HG03565 (cell line): ENCODE measurements at regions not wholly inside any gene's neighbourhood (a gene's known extent, or its start where the extent isn't known, plus 50 kb on each side); places are given as distances from the start of the nearest gene placed in this dataset.
"Not testable (repeated sequence)": the region's sequence is repeated elsewhere in the genome, so short reads cannot be mapped to it uniquely, and the experiment has no call there.

Experiments used
- ATAC-seq: cut with Tn5 transposase; IDR thresholded peaks from one replicate; pipeline ENCODE4 v1.9.1; 2021; ENCODE audit warnings: mild to moderate bottlenecking, moderate library complexity; ENCODE audit not compliant: unreplicated experiment

DNA sequence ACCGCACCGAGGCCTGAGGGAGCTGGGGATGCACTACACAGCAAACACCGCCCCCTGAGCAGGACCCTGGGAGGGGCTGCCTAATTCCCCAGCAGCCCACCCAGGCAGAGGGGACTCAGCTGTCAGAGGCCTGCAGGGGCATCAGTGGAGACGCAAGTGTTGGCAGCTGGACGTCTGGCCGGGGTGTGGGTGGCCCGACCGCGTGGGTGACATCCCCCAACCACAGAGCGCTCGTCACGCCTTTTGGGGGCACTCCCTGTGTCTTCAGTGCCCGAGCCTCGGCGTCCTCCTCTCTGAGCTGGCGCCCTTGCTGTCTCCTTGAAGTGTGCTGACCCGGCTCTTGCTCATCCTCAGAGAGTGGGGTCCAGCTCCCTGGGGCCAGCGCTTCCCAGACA is 150.2 kb downstream of the BRD1 start:
- no peak for ATAC-seq

DNA sequence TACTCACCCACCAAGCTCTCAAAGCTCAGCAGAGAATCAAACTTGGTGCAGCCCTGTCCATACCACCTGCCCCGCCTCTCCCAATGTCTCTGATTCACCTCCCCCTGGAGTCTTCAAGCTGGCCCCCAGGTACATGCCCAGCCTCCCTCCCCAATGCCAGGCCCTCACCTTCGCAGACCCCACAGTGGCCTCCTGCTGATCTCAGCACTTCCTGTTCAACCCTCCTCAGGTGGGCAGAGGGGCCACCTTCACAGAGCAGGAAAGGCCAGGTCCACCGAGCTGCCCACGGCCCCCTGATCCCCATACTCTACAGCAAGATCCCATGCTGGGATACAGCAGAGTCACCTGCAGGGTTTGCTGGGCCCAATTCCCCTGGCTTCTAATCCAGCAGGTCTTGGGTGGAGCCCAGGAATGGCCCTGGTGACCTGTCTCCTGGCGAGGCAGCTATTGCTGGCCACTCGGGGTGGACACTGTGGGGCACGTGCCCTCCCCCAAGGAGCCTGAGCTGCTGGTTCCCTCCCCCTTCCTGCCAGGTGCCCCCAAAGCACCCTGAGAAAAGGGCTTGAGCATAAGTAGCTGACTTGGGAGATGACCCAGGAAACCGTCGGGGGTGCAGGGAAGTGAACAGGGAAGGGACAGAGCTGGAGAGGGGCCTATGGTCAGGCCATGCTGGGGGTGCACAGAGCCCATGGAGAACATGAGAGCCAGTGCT is 150.7 kb downstream of the BRD1 start:
- no peak for ATAC-seq

DNA sequence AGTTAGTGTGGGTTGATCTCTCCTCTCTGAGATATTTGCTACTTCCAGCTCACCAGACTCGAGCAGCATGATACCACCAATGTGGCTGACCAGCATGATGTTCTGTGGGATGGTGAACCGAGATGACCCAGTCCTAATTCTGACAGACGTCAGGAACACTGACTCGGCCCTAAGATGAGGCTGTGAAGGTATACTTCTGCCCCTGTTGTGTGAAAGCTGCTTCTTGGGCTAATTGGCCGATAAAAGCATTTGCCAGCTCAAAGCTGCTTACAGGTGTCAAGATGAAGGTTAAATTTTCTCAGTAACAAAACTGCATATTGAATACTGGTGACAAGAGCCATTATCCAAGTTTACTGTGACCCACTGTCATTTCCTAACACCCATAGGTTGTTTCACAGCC is 151.4 kb downstream of the BRD1 start:
- no peak for ATAC-seq

DNA sequence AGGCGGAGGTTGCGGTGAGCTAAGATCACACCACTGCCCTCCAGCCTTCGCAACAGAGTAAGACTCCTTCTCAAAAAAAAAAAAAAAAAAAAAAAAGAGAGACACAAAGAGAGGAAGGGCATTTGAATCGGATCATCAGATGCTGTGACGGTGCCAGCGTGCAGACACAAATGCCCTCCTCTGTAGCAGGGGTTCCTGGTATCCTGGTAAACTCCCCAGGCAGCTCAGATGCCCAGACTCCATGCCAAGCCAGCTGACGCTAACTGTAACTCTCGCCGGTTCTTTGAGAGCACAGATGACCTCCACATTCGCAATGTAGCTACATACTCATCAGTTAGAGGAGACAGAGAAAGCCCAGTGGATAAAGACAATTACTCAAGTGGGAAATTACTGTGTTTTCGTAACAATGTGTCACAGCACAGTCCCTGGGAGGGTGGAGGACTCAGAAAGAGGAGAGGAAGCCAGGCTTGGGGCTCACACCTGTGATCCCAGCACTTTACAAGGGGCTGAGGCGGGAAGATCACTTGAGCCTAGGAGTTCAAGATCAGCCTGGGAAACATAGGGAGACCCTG is 153.1 kb downstream of the BRD1 start:
- no peak for ATAC-seq

DNA sequence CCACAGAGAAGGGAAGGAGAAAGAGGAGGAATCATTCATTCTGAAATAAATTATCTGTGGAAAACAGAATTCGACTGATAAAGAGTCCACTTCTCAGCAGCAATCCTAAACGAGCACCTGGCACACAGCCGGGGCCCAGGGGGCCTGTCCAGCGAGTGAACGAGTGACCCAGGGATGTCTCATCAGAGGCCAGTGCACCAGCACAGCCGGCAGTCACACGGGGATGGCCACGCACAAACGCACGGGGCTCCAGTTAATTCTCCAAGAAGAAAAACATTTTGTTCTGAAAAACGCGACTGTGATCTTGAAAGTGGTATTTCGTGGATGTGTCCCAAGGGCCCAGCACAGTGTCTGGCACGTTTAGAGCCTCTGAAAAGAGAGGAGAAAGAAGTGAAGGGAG is 154.6 kb downstream of the BRD1 start:
- ATAC-seq = no peak

DNA sequence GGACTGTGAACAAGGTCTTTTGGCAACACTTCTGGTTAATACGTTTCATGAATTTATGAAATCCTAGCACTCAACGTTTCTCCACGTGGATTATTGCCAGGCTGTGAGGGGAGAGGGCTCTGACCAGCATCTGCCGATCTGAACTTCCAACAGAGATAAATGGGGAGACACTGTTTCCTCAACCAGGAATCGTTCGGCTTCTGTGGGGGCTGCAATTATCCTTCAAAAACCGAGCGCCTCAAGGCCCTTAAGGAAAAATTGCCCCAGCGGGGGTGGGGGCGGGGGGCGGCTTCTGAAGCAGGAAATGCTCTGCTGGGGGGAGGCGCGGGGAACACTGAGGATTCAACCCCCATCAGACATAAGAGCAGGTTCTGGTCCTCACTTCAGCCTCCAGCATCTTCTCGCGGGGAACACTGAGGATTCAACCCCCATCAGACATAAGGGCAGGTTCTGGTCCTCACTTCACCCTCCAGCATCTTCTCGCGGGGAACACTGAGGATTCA is 155.6 kb downstream of the BRD1 start:
- ATAC-seq = no peak

DNA sequence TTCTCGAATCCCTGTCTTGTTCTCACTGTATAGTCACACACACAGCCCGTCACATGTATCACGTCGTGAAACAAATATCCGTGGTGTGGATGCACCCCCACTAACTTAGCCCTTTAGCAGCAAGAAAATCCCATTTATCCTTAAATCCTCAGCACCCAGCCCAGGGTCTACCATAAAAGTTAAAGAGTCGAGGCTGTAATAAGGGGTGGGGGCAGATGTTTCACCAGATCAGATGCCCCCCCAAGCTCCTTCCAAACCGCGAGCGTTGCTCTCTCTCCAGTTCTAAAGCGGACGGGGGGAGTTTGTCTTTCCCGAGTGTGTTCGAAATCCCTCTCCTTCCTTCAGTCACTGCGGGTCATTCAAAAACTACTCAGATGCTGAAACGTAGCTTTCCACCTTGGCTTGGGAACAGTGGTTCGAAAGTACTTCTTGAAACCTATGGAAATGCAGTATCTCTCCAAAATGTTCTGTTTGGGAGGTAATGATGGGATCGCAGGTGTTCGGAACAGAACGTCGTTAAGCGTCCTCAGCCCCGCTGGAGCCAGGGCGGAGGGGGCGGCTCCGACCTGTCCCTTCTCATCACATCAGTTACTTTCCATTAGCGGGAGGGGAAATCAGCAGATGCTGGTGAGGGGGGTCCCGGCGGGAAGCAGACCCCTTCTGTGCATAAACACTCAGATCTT is 156.2 kb downstream of the BRD1 start:
- no peak for ATAC-seq

DNA sequence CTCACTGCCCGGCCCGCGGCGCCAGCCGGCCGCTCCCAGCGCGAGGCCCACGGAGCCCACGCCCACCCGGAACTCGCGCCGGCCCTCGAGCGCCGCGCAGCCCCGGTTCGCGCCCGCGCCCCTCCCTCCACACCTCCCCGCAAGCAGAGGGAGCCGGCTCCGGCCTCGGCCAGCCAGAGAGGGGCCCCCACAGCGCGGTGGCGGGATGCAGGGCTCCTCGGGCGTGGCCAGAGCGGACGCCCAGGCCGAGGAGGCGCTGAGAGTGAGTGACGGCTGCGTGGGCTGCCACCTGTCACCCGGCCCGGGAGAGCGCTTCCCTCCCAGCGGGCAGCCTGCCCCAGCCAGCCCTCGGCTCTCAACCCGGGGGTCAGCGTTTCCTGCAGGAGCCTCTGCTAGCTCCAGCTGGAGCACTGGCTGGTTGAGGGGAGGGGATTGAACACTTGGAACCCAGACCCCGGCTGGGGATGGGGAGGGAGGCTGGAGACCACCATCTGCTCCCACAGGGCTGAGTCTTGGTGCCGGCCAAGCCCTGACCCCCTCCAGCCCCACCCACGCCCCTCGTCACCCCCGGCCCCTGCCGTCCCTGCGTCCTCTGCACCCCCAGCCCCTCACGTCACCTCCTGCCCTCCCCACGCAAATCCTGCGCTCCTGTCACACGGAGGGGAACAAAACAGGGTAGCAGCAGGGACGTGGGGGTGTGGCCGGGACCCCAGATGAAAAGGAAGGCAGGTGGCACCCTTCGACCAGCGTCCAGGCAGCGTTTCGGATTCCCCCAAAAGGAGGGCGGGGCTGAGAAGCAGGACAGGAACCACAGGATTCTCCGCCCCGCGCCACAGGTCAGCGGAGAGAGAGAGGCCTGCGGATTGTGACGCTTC is 157.0 kb downstream of the BRD1 start:
- no peak for ATAC-seq

DNA sequence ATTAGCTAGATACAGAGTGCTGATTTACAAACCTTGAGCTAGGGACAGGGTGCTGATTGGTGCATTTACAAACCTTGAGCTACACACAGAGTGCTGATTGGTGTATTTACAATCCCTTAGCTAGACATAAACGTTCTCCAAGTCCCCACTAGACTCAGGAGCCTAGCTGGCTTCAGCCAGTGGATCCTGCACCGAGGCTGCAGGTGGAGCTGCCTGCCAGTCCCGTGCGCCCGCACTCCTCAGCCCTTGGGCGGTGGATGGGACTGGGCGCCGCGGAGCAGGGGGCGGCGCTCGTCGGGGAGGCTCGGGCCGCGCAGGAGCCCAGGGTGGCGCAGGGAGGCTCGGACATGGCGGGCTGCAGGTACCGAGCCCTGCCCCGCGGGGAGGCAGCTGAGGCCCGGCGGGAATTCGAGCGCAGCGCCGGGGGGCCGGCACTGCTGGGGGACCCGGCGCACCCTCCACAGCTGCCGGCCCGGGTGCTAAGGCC is 157.7 kb downstream of the BRD1 start:
- ATAC-seq = not testable (repeated sequence)

DNA sequence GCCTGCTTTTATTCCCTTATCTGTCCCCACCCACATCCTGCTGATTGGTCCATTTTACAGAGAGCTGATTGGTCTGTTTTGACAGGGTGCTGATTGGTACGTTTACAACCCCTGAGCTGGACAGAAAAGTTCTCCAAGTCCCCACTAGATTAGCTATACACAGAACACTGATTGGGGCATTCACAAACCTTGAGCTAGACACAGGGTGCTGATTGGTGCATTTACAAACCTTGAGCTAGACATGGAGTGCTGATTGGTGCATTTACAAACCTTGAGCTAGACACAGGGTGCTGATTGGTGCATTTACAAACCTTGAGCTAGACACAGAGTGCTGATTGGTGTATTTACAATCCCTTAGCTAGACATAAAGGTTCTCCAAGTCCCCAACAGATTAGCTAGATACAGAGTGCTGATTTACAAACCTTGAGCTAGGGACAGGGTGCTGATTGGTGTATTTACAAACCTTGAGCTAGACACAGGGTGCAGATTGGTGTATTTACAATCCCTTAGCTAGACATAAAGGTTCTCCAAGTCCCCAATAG is 158.2 kb downstream of the BRD1 start:
- ATAC-seq = not testable (repeated sequence)

DNA sequence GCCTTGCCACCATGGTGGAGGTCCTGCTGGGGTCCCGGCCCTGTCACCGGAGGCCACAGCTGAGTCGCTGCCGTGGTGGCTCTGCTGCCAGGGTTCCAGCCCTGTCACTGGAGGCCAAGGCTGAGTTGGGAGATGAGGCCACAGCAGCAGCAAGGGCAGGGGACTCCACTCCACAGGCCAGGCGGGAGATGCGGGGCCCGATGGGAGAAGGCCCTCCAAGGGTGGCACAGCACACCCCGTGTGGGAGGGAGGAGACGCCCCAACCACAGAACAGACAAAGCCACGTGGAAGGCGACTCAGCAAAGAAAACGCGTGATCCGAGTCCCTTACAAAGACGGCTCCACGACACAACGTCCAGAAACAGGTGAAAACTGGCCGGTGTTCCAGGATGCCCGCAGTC is 159.3 kb downstream of the BRD1 start:
- ATAC-seq = no peak

DNA sequence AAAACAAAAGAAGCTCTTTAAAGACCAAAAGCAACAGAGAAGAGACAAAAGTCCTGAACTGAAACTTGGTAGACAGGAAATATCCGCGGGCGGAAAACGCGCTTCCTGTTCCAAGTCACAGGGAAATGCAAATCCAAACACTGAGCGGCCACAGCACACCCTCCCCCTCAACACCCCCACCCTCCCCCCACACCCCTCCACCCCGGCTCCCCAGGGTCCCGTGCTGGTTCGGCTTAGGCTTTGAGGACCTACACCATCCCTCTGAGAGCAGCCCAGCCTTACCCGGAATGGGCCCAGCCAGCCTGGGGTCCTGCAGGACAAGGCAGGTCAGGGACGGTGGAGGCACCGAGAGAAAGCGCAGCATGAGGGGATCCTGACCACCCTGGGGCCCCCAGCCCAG is 160.4 kb downstream of the BRD1 start:
- ATAC-seq = no peak

DNA sequence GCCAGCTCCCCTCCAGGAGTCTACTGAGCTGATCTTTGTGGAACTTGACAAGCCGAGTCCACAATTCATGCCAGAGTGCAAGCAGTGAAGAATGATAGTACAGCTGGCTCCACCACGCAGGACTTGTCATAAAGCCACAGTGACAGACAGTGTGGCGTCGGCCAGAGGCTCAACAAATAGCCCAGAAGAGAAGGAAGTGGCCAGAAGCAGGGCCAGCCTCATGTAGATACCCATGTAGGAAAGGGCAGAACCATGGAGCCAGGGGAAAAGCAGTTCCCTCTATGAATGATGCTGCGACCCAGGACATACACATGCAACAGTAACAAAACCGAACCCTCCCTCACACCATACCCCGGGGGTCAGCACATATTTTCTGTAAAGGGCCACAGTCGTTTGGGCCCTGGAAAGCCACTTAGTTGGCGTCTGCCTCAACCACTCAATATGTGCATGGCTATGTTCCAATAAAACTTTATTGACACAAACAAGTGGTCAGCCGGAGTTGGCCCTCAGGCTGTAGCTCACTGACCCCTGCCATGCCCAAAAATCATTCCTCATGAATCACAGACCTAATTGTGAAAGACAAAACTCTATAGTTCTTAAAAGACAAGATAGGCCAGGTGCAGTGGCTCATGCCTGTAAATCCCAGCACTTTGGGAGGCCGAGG is 161.4 kb downstream of the BRD1 start:
- ATAC-seq = no peak

DNA sequence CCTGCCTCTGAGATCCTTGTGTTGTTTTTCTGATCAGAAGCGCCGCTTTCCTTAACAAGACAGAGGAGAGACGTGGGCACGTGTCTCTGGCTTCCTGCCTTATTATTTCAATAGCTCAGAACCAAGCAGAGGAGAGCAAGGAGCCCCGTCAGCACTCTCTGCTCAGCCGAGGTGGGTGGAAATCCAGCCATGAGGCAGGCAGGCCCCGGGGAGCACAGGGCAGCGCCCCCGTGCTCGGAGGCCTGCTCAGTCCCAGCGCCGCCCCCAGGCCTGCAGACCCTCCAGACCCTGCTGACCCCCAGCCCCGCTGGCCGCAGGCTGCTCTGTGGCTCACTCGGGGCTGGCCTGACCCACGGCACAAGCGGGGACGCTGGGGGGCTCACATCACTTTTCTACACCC is 162.8 kb downstream of the BRD1 start:
- ATAC-seq = no peak

DNA sequence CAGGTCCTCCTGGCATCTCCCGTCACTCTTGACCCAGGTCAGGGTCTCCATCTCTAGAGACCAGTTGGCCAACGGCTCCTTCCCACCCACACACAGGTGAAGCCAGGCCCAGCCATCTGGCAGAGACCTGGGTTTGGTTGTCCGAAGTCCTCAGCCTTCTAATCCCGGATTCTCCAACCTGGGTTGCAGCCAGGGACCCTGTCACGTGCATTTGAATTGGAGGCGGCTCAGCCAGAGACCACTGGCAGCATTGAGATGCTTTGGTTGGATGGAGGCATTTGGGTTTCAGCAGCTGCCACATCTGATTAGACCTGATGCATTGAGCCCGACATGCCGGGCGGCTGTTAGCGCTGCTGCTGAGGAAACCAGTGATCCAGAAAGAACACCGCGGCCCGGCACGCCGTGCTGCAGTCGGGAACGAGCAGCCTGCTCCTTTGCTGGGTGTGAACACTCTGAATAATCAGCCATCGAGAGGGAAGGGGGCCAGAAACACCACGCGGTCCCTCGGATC is 163.2 kb downstream of the BRD1 start:
- ATAC-seq = no peak

DNA sequence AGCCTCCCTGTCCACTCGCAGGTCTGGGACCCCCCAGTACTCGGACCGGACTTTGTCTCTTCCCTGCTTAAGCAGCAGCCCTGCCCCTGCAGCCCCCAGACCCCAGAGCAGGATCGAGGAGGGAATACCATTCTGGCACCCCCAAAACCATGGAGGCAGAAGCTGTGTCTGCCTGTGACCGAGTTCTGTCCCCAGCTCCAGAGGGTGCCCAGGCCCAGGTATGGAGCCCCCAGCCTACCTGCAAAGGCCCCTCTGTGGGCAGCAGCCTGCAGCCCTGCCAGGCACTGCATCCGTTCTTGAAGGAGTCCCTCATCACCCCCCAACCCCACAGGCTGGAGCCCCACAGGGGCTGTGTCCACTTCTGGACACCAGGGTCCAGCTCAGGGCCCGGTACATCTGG is 163.8 kb downstream of the BRD1 start:
- ATAC-seq = no peak

DNA sequence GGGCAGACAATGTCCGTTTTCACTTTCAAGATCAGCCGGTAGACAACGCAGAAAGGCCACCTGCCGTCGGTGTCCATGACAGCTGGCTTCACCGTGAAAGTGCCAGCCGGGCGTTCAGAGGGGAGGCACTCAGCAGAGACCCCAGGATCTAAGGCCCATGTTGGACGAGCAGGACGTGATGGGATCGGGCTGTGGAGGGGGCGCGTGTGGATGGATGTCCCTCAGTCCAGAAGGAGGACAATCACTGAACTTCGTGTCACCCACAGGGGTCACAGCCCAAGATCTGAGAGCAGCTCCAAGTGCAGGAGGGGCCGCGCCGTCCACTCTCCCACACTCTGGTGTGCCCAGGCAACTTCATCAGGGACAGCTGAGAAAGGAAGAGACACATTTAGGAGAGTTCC is 164.4 kb downstream of the BRD1 start:
- no peak for ATAC-seq

DNA sequence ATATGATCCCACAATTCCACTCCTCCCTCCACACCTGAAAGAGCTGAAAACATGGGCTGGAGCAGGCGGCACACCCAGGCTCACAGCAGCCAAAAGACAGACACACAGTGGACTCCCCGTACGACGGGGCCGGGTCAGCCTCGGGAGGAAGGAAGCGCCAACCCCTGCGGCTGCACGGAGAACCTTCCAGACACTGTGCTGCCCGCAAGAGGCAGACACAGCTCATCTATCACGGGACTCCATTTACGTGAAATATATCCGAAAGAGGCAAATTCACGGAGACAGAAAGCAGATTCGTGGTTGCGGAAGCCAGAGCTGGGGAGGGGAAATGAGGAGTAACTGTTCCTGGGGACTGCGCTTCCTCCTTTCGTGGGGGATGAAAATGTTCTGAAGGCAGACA is 165.0 kb downstream of the BRD1 start:
- ATAC-seq = no peak

DNA sequence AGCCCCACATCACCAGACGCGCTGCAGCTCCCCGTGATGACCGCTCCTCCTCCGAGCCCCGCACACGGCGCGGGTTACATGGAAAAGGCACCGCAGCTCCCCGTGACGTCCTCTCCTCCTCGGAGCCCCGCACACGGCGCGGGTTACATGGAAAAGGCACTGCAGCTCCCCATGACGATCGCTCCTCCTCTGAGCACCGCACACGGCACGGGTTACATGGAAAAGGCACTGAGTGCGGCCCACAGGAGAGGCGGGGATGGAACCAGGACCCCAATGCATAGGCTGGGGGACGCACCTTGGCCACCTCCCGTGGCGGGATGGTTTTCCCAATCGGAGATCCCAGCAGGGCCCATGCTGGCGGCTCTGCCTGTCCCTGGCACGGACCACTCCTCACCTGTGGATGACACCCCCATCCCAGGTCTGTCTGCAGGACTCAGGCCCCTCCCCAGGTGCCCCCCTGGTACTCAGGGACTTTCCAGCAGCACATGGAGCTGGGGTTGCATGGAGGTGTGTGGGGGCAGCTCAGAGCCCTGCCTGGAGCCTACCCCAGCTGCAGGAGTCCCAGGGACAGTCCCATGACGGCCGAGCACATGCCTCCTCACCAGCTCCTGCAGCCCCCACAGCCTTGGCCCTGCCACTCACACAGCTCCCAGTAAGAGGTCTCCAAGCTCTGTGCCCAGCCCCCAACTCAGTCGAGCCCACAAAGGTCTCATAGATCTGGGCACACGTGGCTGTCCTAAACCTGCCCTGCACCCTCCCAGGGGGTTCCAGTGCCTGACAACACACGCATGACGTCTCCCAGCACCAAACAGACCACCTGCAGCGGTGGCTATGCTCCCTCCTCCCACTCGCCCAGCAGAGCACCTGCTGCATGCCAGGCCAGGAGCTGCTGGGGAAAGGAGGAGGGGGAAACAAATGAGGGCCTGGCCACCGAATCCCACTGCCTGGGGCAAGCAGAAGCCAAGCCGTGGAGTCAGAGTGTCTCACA is 166.6 kb downstream of the BRD1 start:
- ATAC-seq = no peak
